NT2/D1 (cell line): ENCODE measurements at regions not wholly inside any gene's neighbourhood (a gene's known extent, or its start where the extent isn't known, plus 50 kb on each side); places are given as distances from the start of the nearest gene placed in this dataset.

Source experiments
- SUZ12 ChIP-seq: IDR thresholded peaks from 2 replicates; pipeline ENCODE4 v1.6.1; 2011; ENCODE audit not compliant: insufficient read length, insufficient read depth; ENCODE audit errors: extremely low read depth
- ZNF274 ChIP-seq: IDR thresholded peaks from 2 replicates; pipeline ENCODE4 v1.6.1; 2011; ENCODE audit warnings: mild to moderate bottlenecking, low read depth, low read length

- TF ChIP-seq ZNF274 (no peak), SUZ12 (no peak)
Observed at GRCh38 chr1:224563666-224564065, 52.5 kb upstream of the CNIH3 start.
